HG03064 (cell line): ENCODE measurements at regions not wholly inside any gene's neighbourhood (a gene's known extent, or its start where the extent isn't known, plus 50 kb on each side); places are given as distances from the start of the nearest gene placed in this dataset.
A peak's percentile ranks its signal among the peaks of the same experiment; 100 is the strongest.

ENCODE experiments used
- ATAC-seq: cut with Tn5 transposase; IDR thresholded peaks from one replicate; pipeline ENCODE4 v1.9.1; 2021; ENCODE audit warnings: low read depth; ENCODE audit not compliant: unreplicated experiment

- ATAC-seq, result peak; percentile 77
Observed at GRCh38 chr18:66156946-66157687, 406.3 kb downstream of the CDH7 start.

- ATAC-seq, result no peak
Observed at GRCh38 chr18:66150650-66151049, 399.8 kb downstream of the CDH7 start.

GRCh38 chr18:66143029-66143428 is 392.2 kb downstream of the CDH7 start:
- no peak for ATAC-seq

DNA sequence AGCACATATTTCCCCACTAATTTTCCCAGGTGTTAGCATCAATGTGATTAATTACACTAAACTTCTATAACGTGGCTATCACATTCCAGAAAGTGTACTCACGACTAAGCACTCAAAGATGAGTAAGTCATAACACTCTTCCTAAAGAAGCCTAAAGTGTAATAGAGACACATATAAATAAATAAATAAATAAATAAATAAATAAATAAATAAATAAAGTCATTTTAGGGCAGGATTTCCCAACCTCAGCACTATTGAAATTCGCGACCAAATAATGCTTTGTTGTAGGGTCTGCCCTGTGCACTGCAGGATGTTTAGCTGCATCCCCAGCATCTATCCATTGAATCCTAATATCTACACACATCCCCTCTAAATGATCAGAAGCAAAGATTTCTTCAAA is 390.9 kb downstream of the CDH7 start:
- no peak for ATAC-seq

DNA sequence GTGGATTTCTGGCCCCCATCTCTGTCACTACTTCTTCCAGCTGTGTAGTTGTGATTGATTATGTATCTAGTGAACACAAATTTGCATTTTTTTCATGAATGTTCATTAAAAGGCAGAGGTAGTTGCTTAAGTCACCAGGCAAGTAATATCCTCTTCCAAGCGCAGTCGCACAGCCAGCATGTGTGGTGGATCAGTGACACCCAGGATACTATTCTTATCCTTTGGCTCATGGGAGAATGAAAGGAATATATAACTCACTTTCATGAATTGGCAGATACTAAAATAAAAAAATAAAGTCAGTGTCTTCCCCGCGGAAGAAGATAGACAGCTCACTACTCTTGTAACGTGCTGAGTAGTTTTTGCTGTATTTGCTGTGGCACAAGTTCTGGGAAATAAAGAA is 387.8 kb downstream of the CDH7 start:
- ATAC-seq, result no peak

- ATAC-seq, result no peak
Observed at GRCh38 chr18:66136039-66136438, 385.2 kb downstream of the CDH7 start.

DNA sequence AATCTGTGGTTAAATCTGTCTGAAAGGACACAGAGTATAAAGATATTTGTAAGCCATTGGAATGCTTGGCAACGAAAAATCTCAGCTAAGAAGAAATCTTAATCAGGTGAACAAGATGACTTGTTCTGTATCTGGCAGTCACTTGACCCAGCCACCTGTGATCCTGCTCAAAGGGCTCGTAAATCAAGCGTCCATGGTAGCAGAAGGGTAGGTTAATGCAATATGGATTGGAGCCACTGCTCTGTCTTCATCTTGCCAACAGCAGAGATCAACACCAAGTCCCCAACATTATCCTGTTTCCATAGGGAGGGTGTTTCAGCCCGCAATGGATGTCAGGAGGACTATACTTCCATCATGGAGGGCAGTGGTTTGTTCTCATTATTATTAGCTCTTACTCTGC is 378.4 kb downstream of the CDH7 start:
- ATAC-seq, result no peak

- no peak for ATAC-seq
Observed at GRCh38 chr18:66126266-66126665, 375.5 kb downstream of the CDH7 start.

DNA sequence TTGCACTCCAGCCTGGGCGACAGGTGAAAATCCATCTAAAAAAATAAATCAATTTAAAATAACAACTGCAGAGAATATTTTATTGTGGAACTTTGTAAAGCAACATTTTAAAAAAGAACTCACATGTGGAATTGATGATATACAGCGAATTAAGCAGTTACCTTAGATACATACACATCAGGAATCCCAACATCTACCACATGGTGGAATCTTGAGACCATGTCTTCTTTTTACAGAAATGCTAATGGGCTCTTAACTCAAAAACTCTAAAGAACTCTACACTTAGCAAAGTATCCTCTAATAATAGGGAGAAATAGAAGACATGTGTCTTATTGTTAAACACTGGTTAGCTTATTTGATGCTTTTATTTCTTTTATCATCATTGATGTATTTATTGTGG is 373.6 kb downstream of the CDH7 start:
- ATAC-seq, result no peak

GRCh38 chr18:66119347-66119746 is 368.5 kb downstream of the CDH7 start:
- no peak for ATAC-seq

GRCh38 chr18:66111018-66111417 is 360.2 kb downstream of the CDH7 start:
- ATAC-seq, result no peak

DNA sequence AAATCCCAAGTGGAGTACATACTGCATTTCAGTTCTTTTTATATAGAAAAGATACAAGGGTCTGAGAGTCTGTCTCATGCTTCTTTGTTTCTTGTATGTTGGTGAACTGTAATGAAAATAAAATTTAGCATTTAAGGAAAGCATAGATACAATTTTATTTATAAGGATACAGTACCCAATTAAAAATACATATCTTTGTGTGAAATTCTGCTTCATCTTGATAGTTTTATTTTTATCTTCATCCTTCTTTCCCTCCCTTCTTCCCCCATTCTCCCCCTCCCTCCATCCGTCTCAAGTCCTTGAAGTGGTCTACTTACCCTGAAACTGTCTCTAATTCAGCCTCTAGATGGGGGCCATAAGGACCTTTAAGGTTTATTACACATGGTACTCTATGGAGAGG is 359.8 kb downstream of the CDH7 start:
- ATAC-seq, result no peak

DNA sequence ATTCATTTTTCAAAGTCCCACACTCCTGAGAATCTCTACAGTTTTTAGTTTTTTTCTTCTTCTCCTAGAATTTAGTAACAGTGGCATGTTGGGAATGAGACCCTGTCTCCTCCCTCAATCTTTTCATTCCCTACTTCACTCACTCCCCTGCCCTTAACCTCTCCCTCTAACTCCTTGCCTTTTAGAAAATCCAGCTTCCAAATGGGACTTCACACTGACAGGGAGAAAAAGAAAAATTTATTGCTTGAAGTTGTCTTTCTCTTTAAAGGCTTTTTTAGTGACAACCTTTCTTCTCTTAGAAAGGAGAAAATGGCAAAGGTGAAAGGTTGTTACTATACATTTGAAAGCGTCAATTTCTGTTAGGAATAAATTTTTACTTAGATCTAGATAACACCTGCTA is 359.2 kb downstream of the CDH7 start:
- no peak for ATAC-seq

DNA sequence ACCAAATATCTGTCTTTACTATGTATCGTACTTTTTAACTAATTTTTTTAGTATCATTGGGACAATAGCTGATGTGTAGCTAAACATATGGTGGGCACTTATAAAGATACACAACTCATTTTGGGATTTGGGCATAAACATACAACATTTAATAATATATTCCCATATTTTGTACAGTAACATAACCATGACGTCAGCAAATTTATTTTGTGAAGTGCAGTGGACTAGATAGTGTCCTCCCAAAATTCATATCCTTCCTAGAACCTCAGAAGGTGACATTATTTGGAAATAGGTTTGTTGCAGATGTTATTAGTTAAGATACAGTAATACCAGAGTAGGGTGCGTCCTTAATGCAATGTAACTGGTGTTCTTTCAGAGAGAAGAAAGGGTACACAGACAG is 356.7 kb downstream of the CDH7 start:
- no peak for ATAC-seq

DNA sequence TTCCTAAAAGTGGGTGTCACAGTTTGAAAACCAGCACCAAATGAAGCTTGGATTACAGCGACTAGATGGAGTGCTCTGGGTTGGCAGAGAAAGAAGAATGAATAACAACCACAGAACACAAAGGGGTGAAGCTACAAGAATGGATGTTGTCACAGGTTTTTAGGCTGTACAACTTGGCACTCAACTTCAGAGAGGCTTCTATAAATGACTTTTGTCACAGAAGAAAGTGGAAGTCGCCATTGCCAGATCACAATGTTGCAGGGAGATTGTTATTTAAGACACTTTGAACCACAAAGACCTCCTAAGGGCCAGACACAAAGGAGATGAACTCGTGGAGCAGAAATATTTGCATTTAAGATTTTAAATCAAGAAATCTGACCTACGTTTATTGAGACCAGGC is 354.2 kb downstream of the CDH7 start:
- ATAC-seq, result no peak

DNA sequence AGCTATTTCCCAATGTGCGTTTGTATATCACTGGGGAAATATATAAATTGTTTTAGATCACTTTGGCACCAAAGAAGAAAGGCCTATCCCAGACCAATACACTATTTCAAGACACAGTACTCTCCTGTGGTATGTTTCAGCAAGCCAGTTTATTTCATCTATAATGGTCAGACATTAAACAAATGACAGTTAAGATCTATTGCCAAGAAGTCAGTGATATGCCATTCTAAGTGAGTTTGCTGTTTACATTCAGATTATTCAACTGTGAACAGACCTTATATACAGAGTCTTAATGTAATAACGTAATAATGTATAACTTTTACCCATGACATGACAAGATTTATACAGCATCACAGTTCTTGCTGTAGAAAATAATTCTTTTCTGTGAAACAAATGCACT is 352.7 kb downstream of the CDH7 start:
- ATAC-seq, result no peak

DNA sequence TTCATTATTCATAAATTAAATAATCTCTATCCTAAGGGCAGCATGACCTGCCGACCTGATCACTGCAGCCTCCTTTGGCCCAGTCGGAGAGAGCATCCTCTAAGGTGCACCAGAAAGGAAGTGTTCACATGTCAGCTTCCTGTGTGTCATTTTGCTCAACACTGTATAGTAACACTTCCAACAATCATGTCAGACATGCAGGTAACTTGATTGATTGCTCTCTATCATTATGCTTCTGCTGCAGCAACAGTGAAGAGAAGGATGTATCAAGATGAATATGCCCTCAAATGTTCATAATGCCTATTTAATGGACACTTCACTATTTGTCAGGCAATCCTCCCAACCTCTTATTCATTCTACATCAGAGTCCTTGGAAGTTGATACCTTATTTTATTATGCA is 332.3 kb downstream of the CDH7 start:
- ATAC-seq, result no peak

DNA sequence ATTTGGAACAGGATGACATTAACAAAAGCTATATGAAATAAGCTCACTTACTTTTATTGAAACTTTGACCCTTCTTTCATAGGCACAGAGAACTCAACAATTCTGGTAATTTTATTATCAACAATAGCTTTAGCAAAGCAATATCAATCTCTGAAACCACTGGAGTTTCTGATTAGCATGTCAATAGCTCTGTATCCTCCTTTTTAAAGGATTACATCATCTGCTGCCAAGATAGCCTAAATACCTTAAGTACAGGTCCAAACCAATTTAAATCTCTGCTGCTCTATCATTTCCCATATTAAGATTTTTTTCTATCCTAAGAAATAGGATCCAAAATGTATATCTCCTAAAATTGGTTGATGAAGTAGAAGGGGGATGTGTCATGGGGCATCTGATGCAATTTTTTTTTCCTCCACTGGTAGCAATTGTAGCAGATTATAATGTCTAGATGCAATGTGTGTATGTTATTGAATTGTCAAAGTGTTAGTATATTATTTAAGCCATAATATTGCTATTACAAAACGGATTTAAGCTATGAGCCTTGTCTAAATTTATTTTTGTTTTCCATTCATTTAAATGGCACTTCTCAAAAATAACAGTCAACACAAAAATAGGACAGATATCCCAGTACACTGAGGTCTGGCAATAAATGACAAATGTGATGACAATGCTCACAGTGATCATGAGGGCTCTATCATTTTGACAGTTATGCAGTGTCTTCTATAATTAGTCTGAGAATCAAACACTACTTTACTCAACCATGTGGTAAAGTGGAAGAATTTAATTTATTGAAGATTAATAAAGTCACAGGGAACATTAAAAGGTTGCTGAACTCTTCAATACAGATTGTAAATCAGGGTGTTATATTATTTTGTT is 328.4 kb downstream of the CDH7 start:
- ATAC-seq, result no peak

- ATAC-seq, result no peak
Observed at GRCh38 chr18:66077066-66077465, 326.3 kb downstream of the CDH7 start.

- ATAC-seq, result no peak
Observed at GRCh38 chr18:66066191-66066590, 315.4 kb downstream of the CDH7 start.

DNA sequence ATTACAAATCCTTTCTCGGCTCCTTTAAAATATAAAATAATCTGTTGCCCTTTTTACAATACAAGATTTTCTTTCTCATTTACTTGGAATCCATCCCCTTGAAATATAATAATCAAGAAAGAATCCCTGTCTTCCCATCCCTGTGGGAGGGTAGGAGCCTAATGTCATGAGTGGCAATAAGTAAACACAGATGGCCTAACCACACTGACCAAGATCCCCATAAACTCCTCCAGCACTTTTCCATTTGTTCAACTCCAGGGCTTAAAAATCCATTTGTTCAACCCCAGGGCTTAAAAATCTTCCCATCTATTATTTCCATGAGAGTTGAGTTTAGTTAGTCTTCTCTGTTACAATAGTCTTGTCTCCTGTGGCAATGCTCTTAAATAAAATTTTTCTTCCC is 297.6 kb downstream of the CDH7 start:
- no peak for ATAC-seq

DNA sequence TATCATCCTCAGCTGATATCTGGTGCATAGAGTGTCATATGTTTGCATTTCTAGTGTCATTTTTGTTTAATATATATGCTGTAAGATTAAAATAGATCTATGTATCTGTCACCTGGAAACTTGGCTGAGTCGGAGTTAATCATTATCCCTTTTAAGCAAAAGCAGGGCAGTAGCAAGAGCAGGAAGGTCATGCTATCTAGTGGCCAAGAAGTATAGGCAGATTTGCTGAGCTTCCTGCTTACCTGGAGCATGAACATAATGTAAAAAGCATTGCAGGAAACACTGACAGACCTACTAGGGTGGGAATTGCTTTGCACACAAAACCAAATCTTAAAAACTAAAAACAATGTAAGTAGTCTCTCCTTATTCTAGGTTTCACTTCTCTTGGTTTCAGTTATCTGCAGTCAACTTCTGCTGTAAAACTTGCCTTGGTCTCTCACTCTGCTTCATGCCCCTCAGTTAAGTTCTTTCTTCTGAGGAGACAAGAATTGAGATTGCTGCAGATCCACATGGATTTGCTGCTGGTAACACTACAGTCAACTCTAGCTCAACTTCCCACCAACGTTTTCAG is 295.3 kb downstream of the CDH7 start:
- ATAC-seq, result no peak
